Neural crest cell (in vitro differentiated cells): ENCODE measurements at regions not wholly inside any gene's neighbourhood (a gene's known extent, or its start where the extent isn't known, plus 50 kb on each side); places are given as distances from the start of the nearest gene placed in this dataset.

Source experiments
- DNase-seq: peaks from one replicate; pipeline ENCODE4 v3.0.0; 2021; ENCODE audit warnings: low read depth, mixed read lengths, low spot score
- H3K27ac Mint-ChIP-seq: one replicate; pipeline ENCODE4 v1.8.0; 2021; ENCODE audit warnings: mild to moderate bottlenecking, mixed read lengths; ENCODE audit not compliant: unreplicated experiment
- H3K27me3 Mint-ChIP-seq: 2 replicates; pipeline ENCODE4 v1.8.0; 2021; ENCODE audit warnings: low read depth, mild to moderate bottlenecking, mixed read lengths
- H3K36me3 Mint-ChIP-seq: 2 replicates; pipeline ENCODE4 v1.8.0; 2021; ENCODE audit warnings: low read depth, mild to moderate bottlenecking, mixed read lengths
- H3K4me1 Mint-ChIP-seq: 2 replicates; pipeline ENCODE4 v1.8.0; 2021; ENCODE audit warnings: mixed read lengths
- H3K4me3 Mint-ChIP-seq: one replicate; pipeline ENCODE4 v1.8.0; 2021; ENCODE audit warnings: mild to moderate bottlenecking, mixed read lengths
- H3K9me3 Mint-ChIP-seq: 2 replicates; pipeline ENCODE4 v1.8.0; 2021; ENCODE audit warnings: mixed read lengths
- CTCF ChIP-seq: fragments of 200-600 bp; sonication (generic); conservative IDR thresholded peaks from 2 replicates; pipeline ENCODE4 v1.5.0; 2021; ENCODE audit warnings: antibody characterized with exemption, mild to moderate bottlenecking

GRCh38 chr2:83730223-83730622 is 728.9 kb downstream of the SUCLG1 start:
- H3K4me1 Mint-ChIP-seq = no peaks in the 10 kb centered on the region
- H3K27me3 Mint-ChIP-seq = peaks cover 2% of the 10 kb centered on the region
- no peak for DNase-seq
- no peaks in the 10 kb centered on the region for H3K36me3 Mint-ChIP-seq
- TF ChIP-seq CTCF = no peak
- H3K27ac Mint-ChIP-seq = no peak overlapping the region
- no peak overlapping the region for H3K4me3 Mint-ChIP-seq
- peaks cover 4% of the 10 kb centered on the region for H3K9me3 Mint-ChIP-seq

- Mint-ChIP-seq H3K9me3 (peaks cover 4% of the 10 kb centered on the region), H3K36me3 (no peaks in the 10 kb centered on the region), H3K27ac (no peak overlapping the region), H3K4me1 (no peaks in the 10 kb centered on the region), H3K4me3 (no peak overlapping the region), H3K27me3 (peaks cover 2% of the 10 kb centered on the region)
- no peak for TF ChIP-seq CTCF
- DNase-seq = no peak
Measured at GRCh38 chr2:83725735-83726134, 733.3 kb downstream of the SUCLG1 start.

GRCh38 chr2:83705146-83705545 is 753.9 kb downstream of the SUCLG1 start:
- DNase-seq = no peak
- no peaks in the 10 kb centered on the region for H3K27me3 Mint-ChIP-seq
- no peak for TF ChIP-seq CTCF
- H3K9me3 Mint-ChIP-seq = peaks cover 7% of the 10 kb centered on the region
- H3K36me3 Mint-ChIP-seq = no peaks in the 10 kb centered on the region
- no peak overlapping the region for H3K27ac Mint-ChIP-seq
- no peak overlapping the region for H3K4me3 Mint-ChIP-seq
- H3K4me1 Mint-ChIP-seq = no peaks in the 10 kb centered on the region

- TF ChIP-seq CTCF = no peak
- DNase-seq = no peak
- no peaks in the 10 kb centered on the region for H3K27me3 Mint-ChIP-seq
- no peak overlapping the region for H3K4me3 Mint-ChIP-seq
- no peaks in the 10 kb centered on the region for H3K4me1 Mint-ChIP-seq
- peaks cover 7% of the 10 kb centered on the region for H3K9me3 Mint-ChIP-seq
- no peaks in the 10 kb centered on the region for H3K36me3 Mint-ChIP-seq
- no peak overlapping the region for H3K27ac Mint-ChIP-seq
Measured at GRCh38 chr2:83703598-83703997, 755.5 kb downstream of the SUCLG1 start.

GRCh38 chr2:83696838-83697237 is 762.2 kb downstream of the SUCLG1 start:
- H3K27me3 Mint-ChIP-seq = no peaks in the 10 kb centered on the region
- peaks cover 17% of the 10 kb centered on the region for H3K4me1 Mint-ChIP-seq
- no peak for TF ChIP-seq CTCF
- peaks cover 4% of the 10 kb centered on the region for H3K9me3 Mint-ChIP-seq
- DNase-seq = no peak
- peaks cover 2% of the 10 kb centered on the region for H3K36me3 Mint-ChIP-seq
- H3K27ac Mint-ChIP-seq = no peak overlapping the region
- no peak overlapping the region for H3K4me3 Mint-ChIP-seq

- Mint-ChIP-seq H3K27ac (no peak overlapping the region), H3K4me1 (peaks cover 17% of the 10 kb centered on the region), H3K27me3 (no peaks in the 10 kb centered on the region), H3K4me3 (no peak overlapping the region), H3K9me3 (peaks cover 7% of the 10 kb centered on the region), H3K36me3 (peaks cover 2% of the 10 kb centered on the region)
- no peak for DNase-seq
- TF ChIP-seq CTCF = no peak
Measured at GRCh38 chr2:83695530-83695929, 763.5 kb downstream of the SUCLG1 start.
